ENCODE measurements at regions not wholly inside any gene's neighbourhood (a gene's known extent, or its start where the extent isn't known, plus 50 kb on each side); places are given as distances from the start of the nearest gene placed in this dataset.
A peak's percentile ranks its signal among the peaks of the same experiment; 100 is the strongest.

DNA sequence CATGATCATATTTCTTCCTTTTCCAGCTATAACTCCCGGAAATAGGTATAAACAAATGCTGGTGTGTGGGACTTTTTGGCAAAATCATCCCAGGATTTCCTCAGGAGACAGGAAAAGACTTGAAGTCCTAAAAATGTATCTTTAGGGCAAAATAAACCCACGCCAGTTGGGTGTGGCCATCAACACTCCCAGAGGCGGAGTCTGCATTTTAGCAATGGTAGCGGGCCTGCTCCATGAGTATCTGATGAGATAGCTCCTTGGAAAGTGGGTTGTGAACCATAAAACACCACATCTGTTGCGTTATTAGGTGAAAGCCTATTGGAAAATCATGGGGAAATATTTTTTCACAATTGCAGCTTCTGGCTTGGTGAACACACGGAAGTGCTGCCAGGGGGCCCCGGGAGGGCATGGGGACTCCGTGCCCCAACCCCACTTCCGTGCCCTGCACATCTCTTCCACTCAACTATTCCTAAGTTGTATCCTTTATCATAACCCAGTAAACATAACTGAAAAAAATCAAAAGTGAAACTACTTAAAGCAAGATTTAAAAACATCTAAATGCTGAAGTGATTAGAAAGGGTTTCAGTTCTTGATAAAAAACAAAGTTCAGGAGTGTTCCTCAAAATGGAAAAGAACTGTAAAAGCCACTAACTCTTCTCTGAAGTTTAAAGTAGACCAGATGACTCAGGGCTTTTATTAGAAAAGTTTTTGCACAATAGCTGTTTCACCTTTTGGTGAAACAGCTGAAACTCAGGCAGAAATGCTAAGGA lies 111.2 kb downstream of the LRRC70 start:
- Histone ChIP-seq H3K4me3 (ENCODE audit: low read depth, low read length) (peak overlapping the region; percentile 46; the same call in 1 of the 2 replicates), H3K4me1 (ENCODE audit: control insufficient read depth, insufficient read depth, low read length, unreplicated experiment) (no peaks in the 10 kb centered on the region), H3K79me2 (ENCODE audit: control insufficient read depth, insufficient read depth, low read length, unreplicated experiment) (no peaks in the 10 kb centered on the region), H3K27ac (ENCODE audit: low read depth, low read length) (no peak overlapping the region), H2AFZ (ENCODE audit: low read length, unreplicated experiment) (no peak overlapping the region), H3K27me3 (ENCODE audit: insufficient read depth, low read length) (no peaks in the 10 kb centered on the region), H3K36me3 (ENCODE audit: insufficient read depth, low read length) (no peaks in the 10 kb centered on the region)

DNA sequence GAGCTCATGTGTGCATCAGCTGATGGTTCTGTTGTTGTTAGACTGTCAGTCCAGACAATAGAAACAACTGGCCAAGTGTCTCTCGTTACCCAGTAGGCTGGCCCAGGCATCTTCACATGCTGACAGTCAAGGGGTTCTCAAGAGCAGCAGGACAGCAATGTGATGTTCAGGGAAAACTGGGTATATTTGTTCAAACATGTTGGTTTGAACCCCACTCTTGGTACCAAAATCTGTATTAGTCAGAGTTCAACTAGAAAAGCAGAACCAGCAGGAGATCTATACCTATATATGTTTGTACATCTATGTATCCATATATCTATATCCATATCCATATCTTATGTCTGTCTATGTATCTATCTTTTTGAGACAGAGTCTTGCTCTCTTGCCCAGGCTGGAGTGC lies 108.1 kb downstream of the LRRC70 start:
- H3K4me3 ChIP-seq (ENCODE audit: low read depth, low read length): no peak overlapping the region
- no peak overlapping the region for H3K27ac ChIP-seq (ENCODE audit: low read depth, low read length)
- H3K36me3 ChIP-seq (ENCODE audit: insufficient read depth, low read length): no peaks in the 10 kb centered on the region
- H3K79me2 ChIP-seq (ENCODE audit: control insufficient read depth, insufficient read depth, low read length, unreplicated experiment): no peaks in the 10 kb centered on the region
- no peaks in the 10 kb centered on the region for H3K4me1 ChIP-seq (ENCODE audit: control insufficient read depth, insufficient read depth, low read length, unreplicated experiment)
- H3K27me3 ChIP-seq (ENCODE audit: insufficient read depth, low read length): no peaks in the 10 kb centered on the region; the same call in 1 of the 2 replicates
- no peak overlapping the region for H2AFZ ChIP-seq (ENCODE audit: low read length, unreplicated experiment)

DNA sequence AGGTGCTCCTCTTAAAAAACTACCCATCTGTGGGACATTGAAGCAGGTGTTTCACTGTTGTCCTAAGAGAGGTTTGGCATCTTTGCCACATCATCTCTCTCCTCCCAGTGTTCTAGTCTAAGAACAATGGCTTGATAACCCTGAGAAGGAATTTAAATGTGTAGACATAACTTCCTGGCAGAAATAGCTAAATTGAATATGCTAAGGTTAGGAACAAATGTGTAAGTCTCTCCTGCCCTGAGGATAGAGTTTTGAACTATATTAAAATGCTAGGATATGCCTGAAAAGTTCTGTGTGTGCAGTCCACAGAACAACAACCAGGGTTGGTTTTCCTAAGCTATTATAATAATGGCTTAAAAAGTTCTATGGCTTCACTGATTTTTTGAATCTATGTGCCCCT lies 106.6 kb downstream of the LRRC70 start:
- Histone ChIP-seq H3K27me3 (ENCODE audit: insufficient read depth, low read length) (no peaks in the 10 kb centered on the region; the same call in 1 of the 2 replicates), H3K36me3 (ENCODE audit: insufficient read depth, low read length) (no peaks in the 10 kb centered on the region), H3K4me1 (ENCODE audit: control insufficient read depth, insufficient read depth, low read length, unreplicated experiment) (no peaks in the 10 kb centered on the region), H3K4me3 (ENCODE audit: low read depth, low read length) (no peak overlapping the region), H3K79me2 (ENCODE audit: control insufficient read depth, insufficient read depth, low read length, unreplicated experiment) (no peaks in the 10 kb centered on the region), H2AFZ (ENCODE audit: low read length, unreplicated experiment) (no peak overlapping the region), H3K27ac (ENCODE audit: low read depth, low read length) (no peak overlapping the region)

GRCh38 chr5:62684310-62684709 lies 105.7 kb downstream of the LRRC70 start:
- H2AFZ ChIP-seq (ENCODE audit: low read length, unreplicated experiment): no peak overlapping the region
- H3K4me1 ChIP-seq (ENCODE audit: control insufficient read depth, insufficient read depth, low read length, unreplicated experiment): no peaks in the 10 kb centered on the region
- no peaks in the 10 kb centered on the region; the same call in 1 of the 2 replicates for H3K27me3 ChIP-seq (ENCODE audit: insufficient read depth, low read length)
- no peaks in the 10 kb centered on the region for H3K36me3 ChIP-seq (ENCODE audit: insufficient read depth, low read length)
- no peaks in the 10 kb centered on the region for H3K79me2 ChIP-seq (ENCODE audit: control insufficient read depth, insufficient read depth, low read length, unreplicated experiment)
- H3K4me3 ChIP-seq (ENCODE audit: low read depth, low read length): no peak overlapping the region
- H3K27ac ChIP-seq (ENCODE audit: low read depth, low read length): no peak overlapping the region

- Histone ChIP-seq H3K4me1 (ENCODE audit: control insufficient read depth, insufficient read depth, low read length, unreplicated experiment) (no peaks in the 10 kb centered on the region), H3K4me3 (ENCODE audit: low read depth, low read length) (no peak overlapping the region), H3K27me3 (ENCODE audit: insufficient read depth, low read length) (no peaks in the 10 kb centered on the region; the same call in 1 of the 2 replicates)
Measured at GRCh38 chr5:62682059-62682458, 103.4 kb downstream of the LRRC70 start.

DNA sequence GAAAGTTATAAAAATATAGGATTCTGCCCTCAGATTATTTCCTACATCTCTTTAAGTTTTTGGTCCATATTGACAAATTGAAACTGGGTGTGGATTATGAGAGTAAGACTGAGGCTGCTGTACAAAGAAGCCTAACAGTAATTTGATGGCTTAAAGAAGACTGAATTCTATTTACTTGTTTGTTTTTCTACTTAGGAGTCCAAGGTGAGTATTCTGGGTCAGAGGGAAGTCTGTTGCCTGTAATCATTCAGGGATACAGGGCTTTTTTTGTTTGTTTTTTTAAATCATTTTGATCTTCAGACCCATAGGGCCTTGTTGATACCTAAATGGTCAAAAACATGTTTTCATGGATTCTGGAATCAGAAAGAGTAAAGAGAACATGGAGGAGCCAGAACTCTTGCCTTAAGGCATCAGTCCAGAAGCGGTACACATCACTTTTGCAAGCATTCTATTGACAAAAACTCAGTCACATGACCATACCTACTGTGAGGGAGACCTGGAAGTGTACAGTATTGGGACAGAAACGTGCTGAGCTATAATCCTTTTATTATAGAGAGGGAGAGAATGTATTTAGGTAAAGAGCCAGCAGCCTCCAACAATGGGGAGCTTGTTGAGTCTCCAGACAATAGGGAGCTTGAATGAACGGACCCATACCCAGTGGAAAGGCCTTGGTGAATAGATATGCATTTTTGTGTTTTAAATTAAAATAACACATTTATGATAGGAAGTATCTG lies 102.7 kb downstream of the LRRC70 start:
- Histone ChIP-seq H3K79me2 (ENCODE audit: control insufficient read depth, insufficient read depth, low read length, unreplicated experiment) (no peaks in the 10 kb centered on the region), H3K27me3 (ENCODE audit: insufficient read depth, low read length) (no peaks in the 10 kb centered on the region; the same call in 1 of the 2 replicates), H3K4me3 (ENCODE audit: low read depth, low read length) (no peak overlapping the region), H3K36me3 (ENCODE audit: insufficient read depth, low read length) (no peaks in the 10 kb centered on the region), H3K27ac (ENCODE audit: low read depth, low read length) (no peak overlapping the region), H2AFZ (ENCODE audit: low read length, unreplicated experiment) (no peak overlapping the region), H3K4me1 (ENCODE audit: control insufficient read depth, insufficient read depth, low read length, unreplicated experiment) (no peaks in the 10 kb centered on the region)

More at GRCh38 chr5:62682059-62682458, 103.4 kb downstream of the LRRC70 start:
- Histone ChIP-seq H2AFZ (ENCODE audit: low read length, unreplicated experiment) (no peak overlapping the region), H3K27ac (ENCODE audit: low read depth, low read length) (no peak overlapping the region), H3K79me2 (ENCODE audit: control insufficient read depth, insufficient read depth, low read length, unreplicated experiment) (no peaks in the 10 kb centered on the region), H3K36me3 (ENCODE audit: insufficient read depth, low read length) (no peaks in the 10 kb centered on the region)

- Histone ChIP-seq H3K79me2 (ENCODE audit: control insufficient read depth, insufficient read depth, low read length, unreplicated experiment) (no peaks in the 10 kb centered on the region), H3K36me3 (ENCODE audit: insufficient read depth, low read length) (no peaks in the 10 kb centered on the region), H3K4me3 (ENCODE audit: low read depth, low read length) (no peak overlapping the region), H3K27ac (ENCODE audit: low read depth, low read length) (no peak overlapping the region), H3K27me3 (ENCODE audit: insufficient read depth, low read length) (no peaks in the 10 kb centered on the region; the same call in 1 of the 2 replicates), H3K4me1 (ENCODE audit: control insufficient read depth, insufficient read depth, low read length, unreplicated experiment) (no peaks in the 10 kb centered on the region), H2AFZ (ENCODE audit: low read length, unreplicated experiment) (no peak overlapping the region)
Measured at GRCh38 chr5:62680121-62680520, 101.5 kb downstream of the LRRC70 start.
